Epithelial cell of proximal tubule (primary cell): ENCODE measurements at regions not wholly inside any gene's neighbourhood (a gene's known extent, or its start where the extent isn't known, plus 50 kb on each side); places are given as distances from the start of the nearest gene placed in this dataset.
A peak's percentile ranks its signal among the peaks of the same experiment; 100 is the strongest.

Experiments
- DNase-seq: peaks from one replicate; pipeline ENCODE4 v3.0.0-alpha.2; 2011; ENCODE audit warnings: low read depth
- H3K4me3 ChIP-seq: 2 replicates; pipeline ENCODE4 v1.5.1; 2011; ENCODE audit warnings: low read depth, mild to moderate bottlenecking, low read length
- TF ChIP-seq, protein P1 (sequence below): conservative IDR thresholded peaks from 2 replicates; pipeline ENCODE4 v1.5.1; 2012; ENCODE audit warnings: low read depth, mild to moderate bottlenecking, low read length

GRCh38 chr21:14306126-14306907 lies 76.6 kb downstream of the HSPA13 start:
- TF ChIP-seq, protein P1, sequence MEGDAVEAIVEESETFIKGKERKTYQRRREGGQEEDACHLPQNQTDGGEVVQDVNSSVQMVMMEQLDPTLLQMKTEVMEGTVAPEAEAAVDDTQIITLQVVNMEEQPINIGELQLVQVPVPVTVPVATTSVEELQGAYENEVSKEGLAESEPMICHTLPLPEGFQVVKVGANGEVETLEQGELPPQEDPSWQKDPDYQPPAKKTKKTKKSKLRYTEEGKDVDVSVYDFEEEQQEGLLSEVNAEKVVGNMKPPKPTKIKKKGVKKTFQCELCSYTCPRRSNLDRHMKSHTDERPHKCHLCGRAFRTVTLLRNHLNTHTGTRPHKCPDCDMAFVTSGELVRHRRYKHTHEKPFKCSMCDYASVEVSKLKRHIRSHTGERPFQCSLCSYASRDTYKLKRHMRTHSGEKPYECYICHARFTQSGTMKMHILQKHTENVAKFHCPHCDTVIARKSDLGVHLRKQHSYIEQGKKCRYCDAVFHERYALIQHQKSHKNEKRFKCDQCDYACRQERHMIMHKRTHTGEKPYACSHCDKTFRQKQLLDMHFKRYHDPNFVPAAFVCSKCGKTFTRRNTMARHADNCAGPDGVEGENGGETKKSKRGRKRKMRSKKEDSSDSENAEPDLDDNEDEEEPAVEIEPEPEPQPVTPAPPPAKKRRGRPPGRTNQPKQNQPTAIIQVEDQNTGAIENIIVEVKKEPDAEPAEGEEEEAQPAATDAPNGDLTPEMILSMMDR, result peak; percentile 20
- no peak overlapping the region for H3K4me3 ChIP-seq
- no peak for DNase-seq

GRCh38 chr21:14303731-14304488 lies 79.0 kb downstream of the HSPA13 start:
- DNase-seq, result no peak
- H3K4me3 ChIP-seq, result no peak overlapping the region
- TF ChIP-seq, protein P1, result no peak

- TF ChIP-seq, protein P1, result no peak
- H3K4me3 ChIP-seq, result no peak overlapping the region
- no peak for DNase-seq
Measured at GRCh38 chr21:14300074-14300473, 82.9 kb downstream of the HSPA13 start.

DNA sequence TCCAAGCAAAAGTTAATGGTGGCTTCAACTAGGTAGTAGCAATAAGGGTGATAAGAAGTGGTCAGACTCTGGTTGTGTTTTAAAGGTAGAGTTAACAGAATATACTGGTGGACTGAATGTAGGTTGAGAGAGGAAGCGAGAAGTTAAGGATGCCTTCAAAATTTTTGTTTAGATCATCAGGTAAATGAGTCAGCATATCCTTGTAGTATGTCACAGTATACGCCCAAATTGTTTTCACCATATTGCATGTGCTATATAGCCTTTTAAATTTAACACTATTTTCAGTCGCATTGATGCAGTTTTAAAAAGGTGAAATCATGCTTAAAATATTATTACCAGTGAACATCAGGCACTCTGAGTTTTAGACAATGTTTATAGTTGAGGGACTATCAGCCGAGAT lies 74.6 kb downstream of the RBM11 start:
- TF ChIP-seq, protein P1, result no peak
- no peak overlapping the region for H3K4me3 ChIP-seq

GRCh38 chr21:14288922-14289321 lies 73.0 kb downstream of the RBM11 start:
- DNase-seq, result no peak
- TF ChIP-seq, protein P1, result no peak
- no peak overlapping the region for H3K4me3 ChIP-seq

More for the DNA sequence above, 74.6 kb downstream of the RBM11 start:
- no peak for DNase-seq

GRCh38 chr21:14285147-14285761 lies 69.3 kb downstream of the RBM11 start:
- TF ChIP-seq, protein P1, result no peak
- no peak overlapping the region for H3K4me3 ChIP-seq
- DNase-seq, result no peak
